ENCODE measurements at regions not wholly inside any gene's neighbourhood (a gene's known extent, or its start where the extent isn't known, plus 50 kb on each side); places are given as distances from the start of the nearest gene placed in this dataset.

- no peak overlapping the region for H4K8ac ChIP-seq (replicated peaks; ENCODE audit: insufficient read length, low read depth, low read length)
- H2BK15ac ChIP-seq (ENCODE audit: low read depth, low read length) = no peak overlapping the region
- Mint-ChIP-seq H3K4me1 (no peaks in the 10 kb centered on the region), H3K27ac (no peak overlapping the region), H3K27me3 (ENCODE audit: low read depth) (no peaks in the 10 kb centered on the region), H3K9me3 (peaks cover 6 to 9% of the 10 kb centered on the region in 2 experiments), H3K4me3 (no peak overlapping the region), H3K36me3 (ENCODE audit: insufficient read depth in 1 of 3, low read depth in 3 of 3) (peaks cover 3 to 7% (median 4%) of the 10 kb centered on the region in 3 experiments; a peak in 4 of 7 replicates)
- H3K4me2 ChIP-seq (ENCODE audit: insufficient read depth, insufficient read length, low read length) = no peak overlapping the region
- H2AFZ ChIP-seq (ENCODE audit: low read length) = no peak overlapping the region
- no peak overlapping the region for H2BK20ac ChIP-seq (ENCODE audit: low read depth, low read length, poor library complexity, severe bottlenecking)
- H2AK5ac ChIP-seq (ENCODE audit: insufficient read length, low read length) = no peak overlapping the region
- no peak for DNase-seq
- no peaks in the 10 kb centered on the region for H3K9me3 ChIP-seq (ENCODE audit: control insufficient read depth, low read depth, low read length)
- no peak overlapping the region for H3T11ph ChIP-seq (ENCODE audit: low read length)
- H3K9ac ChIP-seq (ENCODE audit: extremely low read depth, insufficient read length, low read length) = no peak overlapping the region
- no peak overlapping the region for H3K27ac ChIP-seq (ENCODE audit: insufficient read length, low read depth, low read length)
- H2BK12ac ChIP-seq (ENCODE audit: insufficient read length, low read depth, low read length) = no peak overlapping the region
- H3K79me2 ChIP-seq (ENCODE audit: insufficient read depth, low read length) = no peaks in the 10 kb centered on the region
- no peak overlapping the region for H3K18ac ChIP-seq (ENCODE audit: insufficient read length, low read depth, low read length)
- H3K79me1 ChIP-seq (ENCODE audit: insufficient read depth, low read depth, low read length, poor library complexity, severe bottlenecking) = no peaks in the 10 kb centered on the region
- H3K56ac ChIP-seq (ENCODE audit: insufficient read length, low read depth, low read length) = no peak overlapping the region
- no peak overlapping the region for H3K14ac ChIP-seq (ENCODE audit: insufficient read depth, low read length)
- H3K23me2 ChIP-seq (ENCODE audit: insufficient read length, low read depth, low read length, poor library complexity, severe bottlenecking) = no peaks in the 10 kb centered on the region
- H2BK120ac ChIP-seq (ENCODE audit: low read depth, low read length, poor library complexity, severe bottlenecking) = no peak overlapping the region
- H4K5ac ChIP-seq (ENCODE audit: insufficient read length, low read depth, low read length) = no peak overlapping the region
- no peak overlapping the region for H3K4ac ChIP-seq (ENCODE audit: low read depth, low read length)
- H3K27me3 ChIP-seq (ENCODE audit: insufficient read depth, low read length) = no peaks in the 10 kb centered on the region
- H4K20me1 ChIP-seq (ENCODE audit: control insufficient read depth, insufficient read depth, insufficient read length) = no peaks in the 10 kb centered on the region
- no CpG with 5 or more reads among the region's 1 CpG for WGBS (ENCODE audit: extremely low coverage, insufficient read length, low lambda C conversion rate)
- H3K23ac ChIP-seq (ENCODE audit: insufficient read length, low read depth, low read length) = no peak overlapping the region
- H3K4me1 ChIP-seq (ENCODE audit: insufficient read depth, low read length) = no peaks in the 10 kb centered on the region
- TF ChIP-seq CTCF (conservative IDR thresholded peaks at IDR 0.05) = no peak
- H4K91ac ChIP-seq (ENCODE audit: insufficient read length, low read depth, low read length) = no peak overlapping the region
- H2BK5ac ChIP-seq (ENCODE audit: insufficient read length, low read length) = no peak overlapping the region
Observed at GRCh38 chr13:64272681-64273080, 2857.0 kb upstream of the PCDH20 start.
